HG02943 (cell line): ENCODE measurements at regions not wholly inside any gene's neighbourhood (a gene's known extent, or its start where the extent isn't known, plus 50 kb on each side); places are given as distances from the start of the nearest gene placed in this dataset.
"Not testable (repeated sequence)": the region's sequence is repeated elsewhere in the genome, so short reads cannot be mapped to it uniquely, and the experiment has no call there.

ENCODE experiments used
- ATAC-seq: cut with Tn5 transposase; IDR thresholded peaks from one replicate; pipeline ENCODE4 v1.9.1; 2021; ENCODE audit warnings: mild to moderate bottlenecking, low read depth, moderate library complexity; ENCODE audit not compliant: unreplicated experiment

DNA sequence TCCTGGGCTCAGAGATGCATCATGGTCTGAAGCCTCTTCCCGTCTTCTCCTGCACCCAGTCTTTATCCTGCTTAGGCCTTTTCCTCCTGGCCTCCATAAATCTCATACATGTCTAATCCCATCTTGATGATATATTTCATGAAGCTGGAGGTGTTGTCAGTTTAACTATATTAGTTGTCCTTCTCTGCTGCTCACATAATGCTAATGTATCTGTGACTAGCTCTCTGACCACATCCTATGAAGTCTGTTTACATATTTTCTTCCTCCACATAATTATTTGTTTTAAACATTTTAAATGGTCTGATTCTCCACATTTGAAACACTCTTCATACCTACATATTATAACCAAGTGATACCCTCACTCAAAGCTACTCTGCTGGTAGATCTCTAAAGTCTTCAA is 315.2 kb upstream of the RND3 start:
- no peak for ATAC-seq

DNA sequence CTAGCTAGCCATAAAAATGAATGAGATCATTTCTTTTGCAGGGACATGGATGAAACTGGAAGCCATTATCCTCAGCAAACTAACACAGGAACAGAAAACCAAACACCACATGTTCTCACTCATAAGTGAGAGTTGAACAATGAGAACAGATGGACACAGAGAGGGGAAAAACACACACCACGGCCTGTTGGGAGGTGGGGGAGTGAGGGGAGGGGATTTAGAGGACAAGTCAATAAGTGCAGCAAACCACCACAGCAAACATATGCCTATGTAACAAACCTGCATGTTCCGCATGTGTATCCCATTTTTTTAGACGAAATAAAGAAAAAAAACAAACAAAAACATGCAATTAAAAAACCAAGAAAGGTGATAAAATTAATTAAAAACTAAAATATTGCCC is 308.8 kb upstream of the RND3 start:
- not testable (repeated sequence) for ATAC-seq

DNA sequence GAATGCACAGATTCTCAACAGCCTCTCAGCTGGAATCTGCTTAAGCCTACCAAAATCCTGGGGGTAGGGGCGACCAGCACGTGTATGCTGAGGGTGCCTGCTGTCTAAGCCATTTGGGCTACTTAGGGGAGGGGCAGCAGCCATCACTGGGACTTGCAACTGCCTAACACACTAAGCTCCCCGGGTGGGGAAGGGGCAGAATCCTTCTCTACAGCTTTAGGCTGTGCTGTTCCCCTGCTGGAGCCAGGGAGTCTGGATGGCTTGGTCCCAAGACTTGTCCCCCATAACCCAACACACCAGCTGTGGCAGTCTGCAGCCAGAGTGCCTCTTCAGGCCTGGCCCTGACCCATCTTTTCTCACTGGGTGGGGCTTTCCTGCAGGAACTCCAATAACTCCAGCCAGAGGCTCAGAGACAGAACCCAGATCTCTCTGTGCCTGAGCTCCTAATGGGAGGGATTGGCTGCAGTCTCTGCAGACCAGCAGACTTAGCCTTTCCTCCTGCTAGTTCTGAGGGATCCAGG is 305.4 kb upstream of the RND3 start:
- ATAC-seq, result no peak

DNA sequence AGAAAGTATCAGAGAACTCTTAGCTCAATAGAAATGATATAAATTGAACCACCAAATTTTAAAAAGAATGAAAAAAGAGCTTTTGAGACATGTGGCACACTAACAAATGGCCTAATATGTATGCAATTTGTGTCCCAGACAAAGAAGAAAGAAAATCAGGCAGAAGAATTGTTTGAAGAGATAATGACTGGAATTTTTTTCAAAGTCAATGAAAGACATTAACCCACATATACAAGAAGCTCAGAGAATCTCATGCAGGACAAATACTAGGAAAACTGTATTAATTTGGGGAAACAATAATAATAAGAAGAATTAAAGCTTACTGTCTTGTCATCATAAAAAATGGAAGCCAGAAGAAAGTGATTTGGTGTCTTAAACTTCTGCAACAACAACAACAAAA is 304.1 kb upstream of the RND3 start:
- no peak for ATAC-seq

DNA sequence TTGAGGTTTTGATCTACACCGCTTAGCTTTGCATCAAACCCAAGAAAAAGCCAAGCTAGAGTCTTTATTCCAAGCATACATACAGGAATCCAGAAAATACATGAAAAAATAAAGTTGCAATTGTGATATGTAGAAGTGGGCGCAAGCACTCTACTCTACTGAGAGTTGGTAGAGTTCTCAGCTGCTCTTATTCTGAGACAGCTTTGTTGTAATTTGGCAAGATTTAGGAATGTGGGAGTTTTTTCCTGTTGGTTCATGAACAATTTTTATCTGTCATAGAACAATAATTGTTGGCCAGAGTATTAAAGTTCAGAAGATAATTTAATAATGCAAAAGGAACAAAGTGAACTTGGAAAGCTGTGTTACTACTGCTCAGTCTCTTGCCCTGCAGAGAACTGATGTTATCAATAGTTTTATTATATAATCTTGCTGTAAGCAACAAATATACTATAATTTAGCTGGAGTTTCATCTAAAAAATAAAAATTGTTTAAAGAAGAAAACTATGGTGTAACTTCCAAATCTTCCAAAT is 302.0 kb upstream of the RND3 start:
- no peak for ATAC-seq

GRCh38 chr2:150788426-150789140 is 301.1 kb upstream of the RND3 start:
- no peak for ATAC-seq

- ATAC-seq, result no peak
These were observed 300.1 kb upstream of the RND3 start for GRCh38 chr2:150787353-150788093.

DNA sequence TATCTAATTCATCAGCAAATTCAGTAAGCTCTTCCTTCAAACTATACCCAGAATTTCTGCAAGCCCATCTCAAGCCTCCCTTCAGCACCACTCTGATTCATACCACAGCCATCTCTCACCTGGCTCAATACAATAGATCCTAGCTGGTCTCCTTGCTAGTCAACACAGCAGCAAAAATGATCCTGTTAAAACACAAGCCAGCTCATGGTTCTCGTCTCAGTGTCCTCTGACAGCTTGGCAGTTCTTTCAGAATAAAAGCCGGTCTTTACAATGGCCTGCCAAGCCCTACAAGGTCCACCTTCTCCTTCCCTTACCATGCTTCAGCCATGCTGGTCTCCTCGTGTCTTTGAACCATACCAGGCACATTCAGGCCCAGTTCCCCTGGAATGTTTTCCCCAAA is 296.9 kb upstream of the RND3 start:
- no peak for ATAC-seq

DNA sequence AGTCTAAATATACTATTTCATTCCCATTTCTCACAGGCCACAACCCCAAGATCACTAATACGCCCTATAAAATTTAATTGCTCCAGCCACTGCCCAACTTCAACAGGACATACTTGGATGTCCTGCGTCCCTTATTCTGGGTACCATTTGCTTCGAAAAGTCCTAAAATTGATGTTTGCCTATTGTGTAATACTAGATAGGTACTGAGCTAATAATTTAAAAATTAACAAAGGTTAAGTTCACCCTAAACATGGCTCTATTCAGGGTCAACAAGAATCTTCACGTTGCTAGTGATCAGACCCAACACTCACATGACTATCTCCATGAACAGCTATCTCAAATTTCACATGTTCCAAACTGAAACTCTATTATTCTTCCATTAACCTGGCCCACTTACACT is 296.4 kb upstream of the RND3 start:
- ATAC-seq, result no peak

DNA sequence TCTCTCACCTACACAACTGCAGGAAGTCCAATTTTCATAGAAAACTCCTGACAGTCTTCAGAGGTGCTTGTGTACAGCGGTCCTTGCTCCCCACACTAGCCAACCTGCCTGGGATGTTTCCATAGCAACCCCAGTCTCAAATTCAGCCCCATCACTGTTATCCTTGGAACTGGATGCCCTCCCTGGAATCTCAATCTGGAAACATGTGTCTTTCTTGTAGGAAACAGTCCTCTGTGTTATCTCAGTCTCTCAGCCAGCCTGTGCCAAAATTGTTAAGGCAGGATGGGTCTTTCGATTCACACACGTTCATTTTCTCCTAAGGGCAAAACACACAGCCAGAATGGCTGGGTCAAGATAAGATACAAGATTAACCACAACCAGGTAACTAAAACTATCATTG is 295.5 kb upstream of the RND3 start:
- no peak for ATAC-seq

DNA sequence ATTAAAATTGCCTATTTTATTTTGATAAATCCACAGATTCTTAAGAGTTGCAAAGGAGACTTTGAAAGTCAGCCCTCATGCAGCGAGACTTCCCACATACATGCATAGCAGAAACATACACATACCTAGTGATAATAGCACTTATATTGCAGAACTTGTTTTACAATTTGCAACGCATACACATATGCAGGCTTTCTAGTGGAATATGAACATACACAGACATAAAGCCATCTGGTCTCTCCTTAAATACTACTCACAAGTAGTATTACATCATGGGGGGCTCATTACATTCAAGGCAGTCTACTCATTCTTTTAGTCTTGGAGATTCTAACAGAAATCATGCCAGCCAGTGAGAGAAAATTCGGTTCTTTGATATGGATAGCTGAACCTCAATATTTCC is 295.1 kb upstream of the RND3 start:
- ATAC-seq, result no peak

DNA sequence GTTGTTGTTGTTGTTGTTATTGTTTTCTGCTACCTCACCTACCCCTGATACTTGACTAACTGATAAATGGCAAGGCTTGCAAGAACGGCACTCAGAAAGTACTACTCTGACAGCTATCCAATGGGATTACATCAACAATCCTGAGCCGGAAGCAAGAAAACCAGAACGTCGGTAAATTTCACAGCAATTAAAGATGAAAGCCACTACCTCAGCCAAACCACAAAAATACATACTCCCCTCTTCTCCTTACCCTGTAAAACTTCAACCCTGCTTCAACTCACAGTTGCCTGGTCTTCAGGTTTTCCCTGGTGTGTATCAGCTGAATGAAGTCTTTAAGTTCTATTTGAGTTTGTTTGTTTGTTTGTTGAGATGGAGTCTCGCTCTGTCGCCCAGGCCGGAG is 293.7 kb upstream of the RND3 start:
- no peak for ATAC-seq

- no peak for ATAC-seq
These were observed 291.4 kb upstream of the RND3 start for GRCh38 chr2:150778828-150779227.

GRCh38 chr2:150769421-150769820 is 282.0 kb upstream of the RND3 start:
- ATAC-seq, result no peak

- no peak for ATAC-seq
These were observed 280.7 kb upstream of the RND3 start for GRCh38 chr2:150767991-150768746.

DNA sequence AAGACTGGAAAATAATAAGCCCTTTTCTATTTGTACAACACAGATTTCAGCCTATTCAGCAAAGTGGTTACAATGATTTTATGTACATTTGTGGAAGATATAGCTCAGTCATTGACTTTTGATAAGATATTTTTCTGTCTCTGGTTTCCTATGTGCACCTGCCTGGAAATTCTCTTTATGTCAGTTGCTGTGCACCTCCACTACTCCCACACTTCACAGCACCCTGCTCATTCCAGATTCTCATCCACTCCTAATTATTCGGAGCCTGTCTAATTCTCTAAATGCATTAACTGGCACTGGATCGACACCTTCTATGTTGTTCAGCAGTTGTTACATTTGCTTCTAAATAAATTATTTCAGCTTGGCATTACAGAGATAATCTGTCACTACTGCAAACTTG is 275.1 kb upstream of the RND3 start:
- ATAC-seq, result no peak

DNA sequence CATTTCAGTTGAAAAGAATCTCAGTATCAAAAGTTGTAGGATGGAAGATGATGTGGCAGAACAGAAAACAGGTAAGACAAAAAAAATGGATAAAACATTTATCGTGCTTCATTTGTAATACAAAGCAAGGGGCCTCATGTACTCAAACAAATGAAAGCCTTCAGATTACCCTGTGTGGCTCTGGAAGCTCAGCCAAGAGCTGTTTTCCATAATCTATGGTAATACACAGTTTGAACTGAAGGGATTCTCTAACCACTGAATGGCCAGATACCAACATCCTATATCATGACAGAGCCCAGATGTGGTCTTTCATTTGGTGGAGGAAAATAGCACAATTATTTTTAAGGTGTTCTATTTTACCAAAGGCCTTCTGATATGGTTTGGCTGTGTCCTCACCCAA is 272.1 kb upstream of the RND3 start:
- no peak for ATAC-seq

- no peak for ATAC-seq
These were observed 271.6 kb upstream of the RND3 start for GRCh38 chr2:150759106-150759505.

DNA sequence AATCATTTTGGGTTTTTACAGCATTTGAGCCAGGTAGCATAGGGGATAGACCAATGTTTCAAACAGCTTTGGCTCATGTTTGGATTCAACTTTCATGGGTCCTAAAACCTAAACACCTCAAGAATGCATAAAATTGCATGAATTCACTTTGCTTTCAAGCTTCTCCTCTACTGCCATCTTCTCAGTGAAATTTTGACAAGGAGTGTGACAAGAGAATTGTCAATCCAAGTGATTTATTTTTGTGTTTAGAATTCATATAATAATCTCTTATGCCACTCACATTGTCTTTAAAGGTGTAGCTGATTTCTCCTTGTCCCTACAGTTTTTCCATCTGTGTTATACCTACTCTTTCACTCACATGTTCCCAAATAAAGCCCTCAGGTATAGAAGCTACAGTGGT is 264.8 kb upstream of the RND3 start:
- ATAC-seq, result no peak

DNA sequence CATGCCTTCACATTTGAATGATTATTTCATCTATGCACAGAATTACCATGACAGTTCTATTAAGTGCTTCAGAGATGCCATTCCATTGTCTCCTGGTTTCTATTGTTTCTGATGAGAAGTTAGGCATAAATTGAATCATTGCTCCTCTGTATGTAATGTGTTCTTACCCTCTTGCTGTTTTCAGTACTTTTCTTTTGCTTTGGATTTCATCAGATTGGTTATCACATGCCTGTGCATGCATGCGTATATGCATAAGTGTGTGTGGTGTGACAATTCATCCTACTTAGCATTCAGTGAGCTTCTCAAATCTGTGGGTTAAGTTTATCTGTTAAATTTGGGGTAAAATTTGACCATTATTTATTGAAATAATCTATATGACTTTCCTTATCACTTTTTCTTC is 263.3 kb upstream of the RND3 start:
- no peak for ATAC-seq

DNA sequence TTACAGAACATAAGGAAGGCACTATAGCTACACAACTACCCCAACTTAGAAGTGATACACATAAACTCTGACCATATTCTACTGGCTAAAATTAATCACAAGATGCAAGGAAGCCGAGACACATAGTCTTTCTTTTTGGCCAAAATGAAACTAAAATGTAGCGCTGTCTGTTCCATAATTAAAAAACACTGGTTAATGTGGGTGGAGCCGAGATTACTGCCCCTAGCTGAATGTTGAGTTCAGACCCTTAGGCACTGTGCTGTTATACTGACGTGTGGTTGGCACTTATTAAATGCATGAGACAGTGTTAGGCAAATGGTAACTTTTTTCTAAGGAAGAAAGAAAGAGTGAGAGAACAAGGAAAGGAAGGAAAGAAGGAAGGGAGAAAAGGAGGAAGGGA is 254.6 kb upstream of the RND3 start:
- ATAC-seq, result no peak
